DMS53 (cell line): ENCODE measurements at regions not wholly inside any gene's neighbourhood (a gene's known extent, or its start where the extent isn't known, plus 50 kb on each side); places are given as distances from the start of the nearest gene placed in this dataset.
"Not testable (repeated sequence)": the region's sequence is repeated elsewhere in the genome, so short reads cannot be mapped to it uniquely, and the experiment has no call there.

Experiments used
- DNase-seq: peaks from one replicate; lab custom pipeline; 2025; lab: John Stamatoyannopoulos, UW

DNA sequence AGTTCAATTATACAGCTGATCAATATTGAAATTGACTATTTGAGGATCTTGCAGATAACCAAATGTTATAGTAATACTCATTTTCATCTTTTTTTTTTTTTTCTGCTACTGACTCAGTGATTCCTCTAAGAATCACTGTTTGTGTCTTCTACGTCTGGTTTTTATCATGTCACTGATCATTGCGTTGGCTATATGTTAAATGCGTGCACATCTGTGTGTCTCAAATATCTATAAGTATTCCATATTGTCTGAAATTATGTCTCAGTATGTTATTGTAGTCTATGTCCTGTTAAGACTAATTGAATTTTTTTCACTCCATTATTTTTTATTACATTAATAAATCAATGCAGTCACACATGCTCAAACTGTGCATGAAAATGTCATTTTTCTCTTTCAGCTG, 200.5 kb downstream of the PCDH20 start:
- no peak for DNase-seq

DNA sequence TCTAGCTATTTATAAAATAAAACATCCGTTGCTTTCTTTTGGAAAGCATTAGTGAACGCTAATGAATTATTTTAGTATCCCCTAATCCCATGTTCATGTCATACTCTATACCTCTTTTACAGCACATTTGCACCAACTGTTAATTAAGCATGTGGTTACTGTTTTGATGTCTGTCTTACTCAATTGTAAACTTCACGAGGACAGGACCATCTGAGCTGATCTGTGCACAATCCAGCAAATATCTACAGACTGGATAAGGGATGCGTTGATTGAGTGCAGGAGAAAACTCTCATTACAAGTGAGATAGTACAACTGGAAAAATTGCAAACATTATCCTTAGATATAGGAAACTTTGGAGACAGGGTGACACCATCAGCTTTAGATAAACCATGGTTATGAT, 201.1 kb downstream of the PCDH20 start:
- DNase-seq, result no peak

DNA sequence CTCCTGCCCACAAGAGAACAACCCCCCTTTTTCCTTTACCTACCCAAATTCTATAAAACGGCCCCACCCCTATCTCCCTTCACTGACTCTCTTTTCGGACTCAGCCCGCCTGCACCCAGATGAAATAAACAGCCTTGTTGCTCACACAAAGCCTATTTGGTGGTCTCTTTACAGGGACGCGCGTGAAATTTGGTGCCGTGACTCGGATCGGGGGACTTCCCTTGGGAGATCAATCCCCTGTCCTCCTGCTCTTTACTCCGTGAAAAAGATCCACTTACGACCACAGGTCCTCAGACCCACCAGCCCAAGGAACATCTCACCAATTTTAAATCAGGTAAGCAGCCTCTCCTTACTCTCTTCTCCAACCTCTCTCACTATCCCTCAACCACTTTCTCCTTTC, 209.8 kb downstream of the PCDH20 start:
- DNase-seq, result not testable (repeated sequence)

DNA sequence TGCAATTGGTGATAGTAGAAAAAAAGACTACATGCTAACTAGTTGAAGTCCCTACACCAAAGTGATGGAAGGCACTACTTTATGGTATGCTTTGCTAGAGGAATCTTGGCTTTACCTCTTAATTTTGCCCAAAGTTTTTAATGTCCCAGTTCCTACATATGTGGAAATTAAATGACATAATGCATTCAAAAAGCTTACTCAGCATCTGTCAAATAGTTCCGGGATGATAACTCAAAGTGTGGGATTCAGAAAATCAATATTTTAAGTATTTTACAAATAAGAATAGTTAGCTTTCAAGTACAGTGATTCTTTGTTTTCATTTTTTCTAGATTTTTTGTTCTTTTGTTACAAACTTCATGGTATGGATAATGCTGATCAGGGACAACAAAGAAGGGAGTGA, 211.6 kb downstream of the PCDH20 start:
- no peak for DNase-seq

DNA sequence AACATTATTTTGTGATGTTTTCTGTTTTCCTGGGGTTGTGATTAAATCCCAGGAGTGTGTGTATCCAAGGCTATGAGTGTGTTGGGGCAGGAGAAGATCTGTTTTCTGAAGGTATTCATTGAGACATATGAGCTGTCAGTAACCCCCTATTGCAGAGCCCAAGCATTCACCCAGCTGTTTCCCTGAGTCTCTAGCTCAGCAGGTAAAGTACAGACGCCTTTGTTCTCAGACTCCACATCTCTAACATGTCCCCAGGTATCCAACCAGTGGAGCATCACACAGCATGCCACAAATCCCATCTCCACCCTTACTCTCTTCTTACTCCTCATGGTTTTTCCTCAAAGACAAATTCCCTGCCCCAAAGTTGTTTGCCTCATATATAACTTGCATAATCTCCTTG, 213.6 kb downstream of the PCDH20 start:
- DNase-seq, result no peak

DNA sequence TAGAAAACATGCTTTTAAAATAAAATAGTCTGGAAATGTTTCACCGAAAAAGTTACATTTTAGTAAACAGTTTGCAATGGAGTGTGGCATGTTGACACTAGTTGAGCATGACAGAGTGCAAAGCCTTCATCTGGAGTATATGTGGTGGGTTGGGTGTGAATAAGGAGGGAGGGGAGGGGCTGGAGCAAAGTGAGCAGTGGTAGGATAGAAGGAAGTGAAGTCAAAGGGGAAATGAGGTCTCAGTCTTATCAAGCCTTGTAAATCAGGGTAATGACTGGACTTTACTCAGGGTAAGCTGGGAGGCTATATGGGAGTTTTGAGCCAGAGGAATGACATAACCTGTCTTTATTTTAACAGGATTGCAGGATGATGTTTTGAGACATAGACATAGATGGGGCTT, 222.8 kb downstream of the PCDH20 start:
- DNase-seq, result no peak

DNA sequence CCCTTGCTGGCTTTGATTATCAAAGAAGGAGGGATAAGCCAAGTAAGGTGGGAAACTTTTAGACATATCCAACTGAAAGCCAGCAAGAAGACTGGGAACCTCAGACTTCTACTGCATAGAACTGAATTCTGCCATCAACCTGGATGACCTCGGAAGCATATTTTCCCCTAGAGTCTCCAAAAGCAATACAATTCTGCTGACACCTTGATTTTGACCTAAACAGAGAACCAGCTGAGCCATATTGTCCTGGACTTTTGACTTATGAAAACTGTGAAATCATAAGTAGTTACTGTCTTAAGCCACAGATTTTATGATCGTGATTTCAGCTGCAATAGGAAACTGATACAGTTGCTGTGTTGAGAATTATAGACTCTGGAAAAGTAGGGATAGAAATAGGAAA, 227.6 kb downstream of the PCDH20 start:
- DNase-seq, result no peak

DNA sequence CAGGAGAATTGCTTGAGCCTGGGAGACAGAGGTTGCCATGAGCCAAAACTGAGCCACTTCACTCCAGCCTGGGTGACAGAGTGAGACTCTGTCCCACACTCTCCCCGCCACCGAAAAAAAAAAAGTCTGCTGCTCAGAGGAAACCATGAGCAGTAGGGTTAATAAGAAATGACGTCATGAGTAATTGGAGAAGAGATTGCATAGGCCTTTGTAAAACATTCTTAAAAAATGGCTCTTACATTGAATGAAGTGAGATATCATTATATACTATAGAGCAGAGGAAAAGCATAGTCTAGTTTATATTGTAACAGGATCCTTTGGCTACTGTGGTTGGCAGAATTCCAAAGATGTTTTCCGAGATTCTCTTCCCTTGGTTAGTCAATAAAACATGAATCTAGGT, 228.2 kb downstream of the PCDH20 start:
- peak; percentile 3 for DNase-seq

DNA sequence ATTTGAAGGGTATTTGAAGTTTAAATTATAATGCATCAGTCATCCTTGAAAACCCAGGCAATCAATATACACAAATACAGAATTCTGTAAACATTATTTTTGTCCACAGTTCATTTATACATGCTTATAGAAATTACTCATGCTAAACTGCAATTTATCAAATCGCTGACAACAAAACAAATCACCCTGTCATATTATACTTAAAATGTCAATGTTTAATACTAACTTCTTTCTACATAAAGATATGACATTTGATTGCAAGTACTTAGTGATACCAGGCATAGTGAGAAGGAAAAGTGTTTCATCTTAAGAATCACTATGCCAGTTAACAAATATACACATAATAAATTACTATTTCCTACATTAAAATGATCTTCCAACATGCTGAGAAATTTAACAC, 232.0 kb downstream of the PCDH20 start:
- no peak for DNase-seq

DNA sequence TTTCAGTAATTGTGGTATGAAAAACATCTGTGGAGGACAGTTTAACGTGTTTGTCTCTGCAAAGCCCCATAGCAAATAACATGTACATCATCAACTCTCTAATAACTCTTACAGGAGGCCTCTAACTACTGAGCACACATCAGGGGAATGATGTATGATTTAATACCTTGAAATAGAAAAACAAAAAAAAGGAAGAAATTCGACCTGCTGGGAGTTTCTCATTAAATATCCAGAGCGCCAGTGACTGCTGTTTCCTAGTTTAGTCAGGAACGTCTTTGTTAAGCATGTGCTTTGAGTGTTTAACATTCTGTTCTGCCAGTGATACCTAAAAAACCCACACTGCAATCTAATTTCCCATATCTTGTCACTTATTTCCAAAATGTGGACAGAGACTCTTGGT, 235.4 kb downstream of the PCDH20 start:
- no peak for DNase-seq

DNA sequence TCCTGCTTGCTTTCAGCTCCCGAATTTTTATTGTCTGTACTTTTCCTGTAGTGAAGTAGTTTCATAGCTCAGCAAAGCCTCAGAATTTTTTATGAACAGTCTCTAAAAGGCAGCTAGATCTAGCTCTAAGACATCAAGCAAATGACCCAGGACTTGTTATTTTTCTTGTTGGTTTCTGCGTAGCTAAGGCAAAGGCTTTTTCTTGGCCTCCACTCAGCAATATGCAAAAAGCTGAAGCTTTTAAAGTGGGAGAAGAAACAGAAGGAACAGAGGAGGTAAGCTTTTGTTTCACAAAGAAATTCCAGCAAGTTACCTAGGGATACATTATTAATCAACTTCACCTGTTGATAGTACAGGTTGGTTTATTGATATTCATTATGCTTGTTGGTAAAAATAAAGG, 235.9 kb downstream of the PCDH20 start:
- no peak for DNase-seq

DNA sequence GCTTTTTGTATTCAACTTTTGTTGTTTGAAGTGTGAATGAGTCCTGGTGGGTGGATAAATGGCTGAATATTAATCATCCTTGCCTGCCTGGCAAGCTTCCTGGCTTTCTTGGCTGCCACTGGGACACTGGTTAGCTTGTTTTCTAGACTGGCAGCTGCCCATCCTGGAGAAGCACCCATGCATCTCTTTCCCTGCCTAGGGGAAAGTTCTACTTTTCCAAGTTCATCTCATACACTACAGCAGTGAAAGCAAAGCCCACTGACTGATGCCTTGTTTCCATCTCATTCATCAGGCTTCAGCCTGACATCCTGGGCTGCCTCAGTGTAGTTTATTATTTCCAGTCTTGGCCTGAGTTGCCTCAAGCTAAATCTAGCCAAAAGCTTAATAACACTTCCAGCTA, 244.8 kb downstream of the PCDH20 start:
- DNase-seq, result no peak

DNA sequence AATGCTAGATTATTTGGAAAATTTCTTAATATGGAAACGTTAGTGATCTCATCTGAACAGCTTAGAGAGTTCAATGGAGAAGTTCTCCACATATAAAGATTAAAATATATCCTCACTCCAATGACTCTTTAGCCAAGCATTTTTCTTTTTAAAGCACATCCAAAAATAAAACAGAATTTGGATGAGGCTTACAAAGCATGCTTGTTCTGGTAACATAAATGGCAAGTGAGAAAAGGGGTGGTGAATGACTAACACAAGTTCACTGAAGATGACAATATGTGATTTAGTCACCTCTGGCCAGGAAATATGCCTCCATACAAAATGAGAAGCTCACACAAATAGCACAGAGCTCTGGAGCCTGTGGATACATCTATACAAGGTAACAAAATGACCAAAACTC, 253.0 kb downstream of the PCDH20 start:
- no peak for DNase-seq

DNA sequence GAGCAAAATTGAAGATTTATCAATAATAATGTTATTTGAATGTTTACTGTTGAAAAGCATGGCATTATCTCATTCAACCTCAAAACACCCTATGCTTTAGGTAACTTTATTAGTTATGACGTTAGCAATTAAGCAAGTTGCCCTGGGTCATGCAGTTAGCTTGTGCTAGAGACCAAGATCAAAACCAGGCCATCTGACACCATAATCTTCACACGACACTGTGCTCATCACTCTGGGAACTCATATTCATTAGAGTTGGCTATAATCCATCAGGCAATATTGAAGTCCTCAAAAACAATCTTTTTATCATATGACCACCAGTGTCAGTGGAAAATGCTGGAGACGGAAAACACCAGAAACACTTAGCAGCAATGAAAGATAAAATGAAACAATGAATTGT, 253.5 kb downstream of the PCDH20 start:
- DNase-seq, result no peak

DNA sequence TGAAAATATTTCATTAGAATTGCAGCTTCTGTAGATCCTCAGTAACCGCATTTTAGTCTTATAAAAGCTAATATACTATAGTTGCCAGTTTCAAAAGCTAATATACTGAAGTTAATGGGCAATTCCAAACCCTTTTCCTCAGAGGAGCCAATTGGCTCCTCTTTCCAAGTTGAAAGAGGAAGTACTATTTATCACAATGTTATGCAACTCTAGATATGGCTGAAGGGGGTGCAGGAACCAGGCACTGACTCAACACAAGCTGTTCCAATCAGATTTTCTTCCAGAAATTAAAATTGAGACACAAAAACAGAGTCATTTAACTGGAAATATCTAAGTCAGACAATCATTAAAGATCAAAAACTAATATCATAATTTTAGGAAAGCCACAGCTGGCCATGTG, 258.9 kb downstream of the PCDH20 start:
- DNase-seq, result no peak

DNA sequence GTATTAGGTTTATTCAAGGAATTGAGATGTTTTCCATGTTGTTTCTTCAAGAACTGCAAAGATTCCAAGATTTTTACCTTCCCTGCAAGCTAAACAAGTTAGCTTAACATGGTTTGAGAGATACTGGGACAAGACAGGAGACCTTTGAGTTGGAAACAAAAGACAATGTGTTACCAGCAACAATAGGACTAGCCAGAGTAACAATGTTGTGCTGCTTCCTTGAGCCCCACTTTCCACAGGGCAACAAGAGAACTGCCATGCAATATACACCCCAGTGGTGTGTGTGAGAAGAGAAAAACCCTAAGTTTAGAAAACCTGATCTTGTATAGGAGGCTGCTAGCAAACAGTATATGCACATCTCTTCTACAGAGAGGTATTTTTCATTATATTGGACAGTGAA, 264.6 kb downstream of the PCDH20 start:
- no peak for DNase-seq

DNA sequence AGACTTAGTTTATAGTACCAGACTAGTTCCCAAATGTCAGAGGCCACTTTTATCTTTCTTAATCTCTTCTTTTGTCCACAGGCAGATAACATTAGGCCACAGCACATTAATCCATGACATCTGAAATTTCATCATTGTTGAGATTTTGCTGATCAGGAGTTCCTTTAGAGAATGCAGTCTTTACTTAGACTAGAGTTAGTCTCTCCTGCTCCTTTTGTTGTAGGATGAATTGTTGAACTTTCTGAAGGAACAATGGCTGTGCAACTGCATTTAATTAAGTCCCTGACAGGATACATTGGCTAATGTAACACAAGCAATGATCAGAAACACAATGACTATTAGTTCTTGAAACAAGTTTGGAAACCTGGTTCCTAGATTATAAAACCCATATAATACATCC, 266.3 kb downstream of the PCDH20 start:
- DNase-seq, result no peak

DNA sequence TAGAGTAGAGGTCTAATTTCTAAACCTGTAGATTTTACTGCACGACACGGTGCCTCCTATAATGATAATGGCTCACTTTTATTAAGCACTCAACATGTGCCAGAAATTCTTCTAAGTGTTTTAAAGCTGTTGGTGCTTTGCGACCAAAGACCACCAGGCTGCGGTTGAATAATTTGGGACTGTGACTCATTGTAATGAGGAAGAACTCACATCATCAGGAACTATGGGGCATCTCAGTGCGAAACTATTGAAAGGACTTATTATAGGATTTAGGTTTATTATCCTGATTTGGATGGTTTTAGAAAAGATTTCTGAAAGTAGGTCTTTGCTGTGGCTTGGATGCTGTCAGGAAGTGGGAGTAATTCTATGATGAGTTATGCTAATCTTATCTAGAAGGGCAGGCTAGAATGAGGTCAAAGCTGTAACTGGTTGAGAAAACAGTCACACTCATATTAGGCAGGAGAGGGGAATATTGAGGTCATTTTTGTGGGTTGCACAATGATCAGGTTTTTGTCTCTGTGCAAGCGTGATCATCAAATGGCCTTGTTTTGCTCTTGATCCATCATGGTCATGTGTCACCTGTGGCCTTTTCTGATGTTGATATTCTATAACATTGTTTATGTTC, 266.8 kb downstream of the PCDH20 start:
- DNase-seq, result no peak

DNA sequence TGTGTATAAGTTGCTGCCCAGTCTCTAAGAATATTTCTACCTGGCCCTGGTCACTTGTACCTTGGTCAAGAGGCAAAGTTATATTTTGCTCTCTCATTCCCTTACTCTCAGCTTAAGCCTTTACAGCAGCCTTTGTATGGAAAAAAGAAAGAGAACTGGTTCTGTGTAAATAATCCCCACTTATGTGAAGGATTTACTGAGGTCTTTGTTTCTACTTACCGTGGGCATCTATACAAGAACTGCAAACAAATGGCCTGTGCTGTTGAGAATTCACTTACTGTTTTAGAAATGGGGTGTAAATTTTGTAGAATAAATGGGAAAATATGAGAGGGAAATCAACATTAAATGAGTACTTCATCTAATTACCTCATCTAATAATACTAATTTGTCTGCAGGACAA, 267.4 kb downstream of the PCDH20 start:
- DNase-seq, result peak; percentile 0

DNA sequence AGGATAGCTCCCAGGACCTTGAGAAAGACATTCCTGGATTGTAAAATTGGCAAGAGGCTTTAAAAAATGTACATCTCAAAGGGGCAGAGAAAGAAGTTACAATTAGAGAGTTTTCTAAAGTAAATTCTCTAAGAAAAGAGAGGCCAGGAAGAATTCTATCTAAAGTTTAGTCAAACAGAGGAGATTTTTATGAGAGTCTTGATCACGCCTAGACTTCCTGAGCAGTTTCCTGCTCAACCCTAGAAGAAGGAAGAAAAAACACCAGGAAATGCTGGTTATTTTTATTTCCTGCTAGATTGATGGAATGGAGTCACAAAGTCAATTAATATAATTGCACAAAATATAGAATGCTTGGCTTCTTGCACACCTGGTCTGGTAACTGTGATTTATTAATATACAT, 269.1 kb downstream of the PCDH20 start:
- no peak for DNase-seq

DNA sequence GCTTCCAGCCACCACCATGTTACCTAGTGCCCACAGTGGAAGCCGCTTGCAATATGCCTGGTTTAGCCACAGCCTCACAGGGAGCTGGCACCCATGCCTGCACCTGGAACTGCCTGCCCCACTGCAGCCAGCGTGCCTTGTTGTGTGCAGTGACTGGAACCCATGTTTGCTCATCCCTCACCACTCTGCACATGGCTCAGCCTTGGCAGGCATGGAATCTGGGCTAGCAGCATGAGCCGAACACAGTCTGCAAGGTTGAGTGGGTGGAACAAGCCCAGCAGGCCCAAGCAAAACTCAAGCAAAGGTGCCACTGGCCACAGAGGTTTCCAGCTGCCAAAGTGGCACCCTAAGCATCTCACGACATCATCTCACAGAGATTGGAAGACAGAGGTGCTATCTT, 269.5 kb downstream of the PCDH20 start:
- no peak for DNase-seq

DNA sequence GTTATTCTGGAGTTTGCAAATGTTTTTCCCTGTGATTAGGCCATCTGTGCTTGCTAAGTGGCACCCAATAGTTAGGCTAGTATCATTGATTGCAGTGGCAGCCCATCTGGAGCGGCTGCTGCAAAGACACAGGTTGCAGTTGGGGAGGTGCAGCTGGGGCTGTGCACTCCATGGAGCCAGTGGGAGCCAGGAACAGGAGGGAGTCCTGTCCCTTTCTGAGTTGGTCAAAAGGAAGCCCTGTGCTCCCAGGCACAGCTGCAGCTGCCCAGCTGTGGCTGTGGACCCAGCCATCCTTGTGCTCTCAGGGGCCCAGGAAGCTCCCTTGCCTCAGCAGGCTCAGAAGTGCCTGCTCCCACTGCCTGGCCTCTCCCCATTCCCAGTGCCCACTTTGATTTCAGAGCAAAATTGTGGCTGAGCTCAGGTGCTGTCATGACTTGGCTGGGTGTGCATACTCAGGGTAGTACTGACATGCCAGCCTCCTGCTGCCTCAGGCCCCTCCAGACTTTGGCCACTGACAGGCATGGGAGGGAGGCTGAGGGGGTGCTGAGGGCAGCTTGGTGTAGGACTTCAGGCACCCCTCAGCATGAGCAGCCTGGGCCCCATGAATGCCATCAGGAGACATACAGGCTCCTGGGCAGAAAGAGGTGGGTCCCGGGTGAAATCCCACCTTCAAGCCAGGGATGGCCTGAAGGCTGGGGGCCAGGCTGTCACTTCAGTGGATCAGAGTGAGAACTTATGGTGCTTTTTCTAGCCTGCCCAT, 270.6 kb downstream of the PCDH20 start:
- DNase-seq, result no peak

DNA sequence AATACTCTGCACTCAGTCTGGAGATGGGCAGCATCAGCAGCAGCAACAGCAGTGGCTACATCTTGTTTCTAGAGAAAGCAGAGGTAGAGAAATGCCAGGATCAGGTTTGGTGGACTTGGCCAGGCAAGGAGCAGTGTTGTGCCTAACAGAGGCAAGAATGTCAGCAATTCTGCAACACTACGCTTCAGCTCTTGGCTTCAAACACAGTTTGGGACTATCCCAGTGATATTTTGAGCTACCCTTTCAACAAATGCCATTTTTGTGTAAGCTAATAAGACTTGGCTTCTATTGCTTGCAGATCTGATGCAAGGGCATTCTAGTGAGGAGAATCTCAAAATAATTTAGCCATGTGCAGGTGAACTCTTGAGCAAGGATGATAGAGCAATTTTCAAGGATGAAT, 271.3 kb downstream of the PCDH20 start:
- no peak for DNase-seq

DNA sequence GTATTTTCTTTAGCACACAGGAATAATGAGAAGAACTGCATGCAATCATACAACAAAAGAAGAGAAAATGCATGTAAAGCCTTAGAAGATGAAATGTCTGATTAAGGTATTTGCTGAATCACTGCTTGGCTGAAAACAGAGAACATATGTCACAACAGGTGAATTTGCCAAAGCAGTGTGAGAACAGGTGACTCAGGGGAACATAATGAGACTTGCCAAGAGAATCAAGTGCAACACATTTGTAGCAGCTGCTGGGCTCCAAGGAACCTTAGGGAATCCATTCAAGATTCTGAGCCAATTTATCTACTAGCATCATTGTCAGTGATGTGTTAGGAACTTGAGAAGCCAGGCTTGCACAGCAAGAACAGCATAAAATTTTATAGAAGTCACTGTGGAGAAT, 273.1 kb downstream of the PCDH20 start:
- peak; percentile 1 for DNase-seq
